ENCODE measurements at regions not wholly inside any gene's neighbourhood (a gene's known extent, or its start where the extent isn't known, plus 50 kb on each side); places are given as distances from the start of the nearest gene placed in this dataset.

- DNase-seq (ENCODE audit: low read depth) = no peak
Measured at GRCh38 chr15:39301589-39301999, 279.3 kb upstream of the THBS1 start.

DNA sequence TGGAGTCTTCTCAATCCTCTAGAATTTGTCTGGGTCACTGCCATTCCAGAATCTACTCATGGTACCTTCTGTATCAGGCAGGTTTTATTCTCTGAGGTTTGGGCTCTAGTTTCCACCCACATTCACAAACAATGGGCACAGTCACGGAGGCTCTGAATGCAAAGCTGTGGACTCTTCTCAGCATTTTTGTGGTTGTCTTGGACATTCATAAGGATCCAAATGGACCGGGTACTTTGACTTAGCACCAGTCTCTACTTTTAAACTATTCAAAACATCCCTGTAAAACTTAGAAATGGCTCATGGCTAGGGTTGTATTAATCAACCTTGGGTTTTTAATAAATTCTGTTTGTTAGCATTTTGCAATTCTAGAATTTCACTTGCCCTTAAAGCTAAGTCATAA, 277.9 kb upstream of the THBS1 start:
- DNase-seq (ENCODE audit: low read depth) = no peak

DNA sequence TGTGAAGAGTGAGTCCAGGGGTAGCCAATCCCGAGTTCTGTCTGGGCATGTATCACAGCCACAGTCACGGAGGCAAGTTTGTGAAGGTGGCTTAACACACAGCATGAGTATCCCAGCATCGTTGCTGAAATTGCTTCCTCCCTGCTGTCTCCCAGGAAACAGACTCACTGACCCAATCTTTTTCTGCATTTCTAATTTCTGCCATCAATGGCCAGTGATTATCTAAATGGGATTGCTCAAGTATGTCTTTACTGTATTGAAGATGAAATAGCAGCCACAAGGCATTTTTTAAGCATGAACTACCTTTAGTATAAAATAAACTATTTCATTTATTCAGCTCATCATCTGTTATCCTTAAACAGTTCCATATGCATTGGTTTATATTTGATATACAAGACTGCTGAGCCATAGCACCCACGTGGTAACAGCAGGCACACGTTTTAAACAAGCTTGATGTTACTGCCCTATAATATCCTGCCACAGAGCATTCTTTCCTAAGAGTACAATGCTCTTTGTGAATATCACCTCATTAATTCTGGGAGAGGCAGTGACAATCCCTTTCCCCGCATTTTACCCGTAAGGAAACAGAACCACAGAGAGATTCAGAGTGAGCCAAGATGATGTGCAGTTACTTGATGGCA, 276.6 kb upstream of the THBS1 start:
- no peak for DNase-seq (ENCODE audit: low read depth)

DNA sequence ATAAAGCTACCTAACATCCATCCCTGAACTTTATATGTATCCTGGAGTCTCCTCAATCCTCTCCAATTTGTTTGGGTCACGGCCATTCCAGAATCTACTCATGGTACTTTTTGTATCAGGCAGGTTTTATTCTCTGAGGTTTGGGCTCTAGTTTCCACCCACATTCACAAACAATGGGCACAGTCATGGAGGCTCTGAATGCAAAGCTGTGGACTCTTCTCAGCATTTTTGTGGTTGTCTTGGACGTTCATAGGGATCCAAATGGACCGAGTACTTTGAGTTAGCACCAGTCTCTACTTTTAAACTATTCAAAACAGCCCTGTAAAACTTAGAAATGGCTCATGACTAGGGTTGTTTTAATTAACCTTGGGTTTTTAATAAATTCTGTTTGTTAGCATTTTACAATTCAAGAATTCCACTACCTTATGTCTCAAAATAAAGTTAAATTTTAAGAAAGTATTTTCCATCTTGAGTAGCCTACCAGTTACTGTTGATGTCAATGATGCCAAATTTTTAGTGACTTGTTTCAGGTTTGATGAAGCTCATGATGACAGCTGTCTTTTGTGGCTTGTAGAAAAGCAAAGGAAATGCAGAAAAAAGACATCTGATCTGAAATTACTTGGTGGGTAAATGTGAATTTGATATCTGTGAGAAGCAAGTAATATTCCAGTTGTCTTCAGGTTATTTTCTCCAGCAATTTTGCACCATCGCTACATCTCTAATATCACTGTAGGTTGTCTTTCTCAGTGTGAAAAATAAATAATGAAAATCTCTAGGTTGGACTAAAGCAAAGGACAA, 275.7 kb upstream of the THBS1 start:
- DNase-seq (ENCODE audit: low read depth) = no peak

GRCh38 chr15:39310633-39311032, 270.2 kb upstream of the THBS1 start:
- no peak for DNase-seq (ENCODE audit: low read depth)

DNA sequence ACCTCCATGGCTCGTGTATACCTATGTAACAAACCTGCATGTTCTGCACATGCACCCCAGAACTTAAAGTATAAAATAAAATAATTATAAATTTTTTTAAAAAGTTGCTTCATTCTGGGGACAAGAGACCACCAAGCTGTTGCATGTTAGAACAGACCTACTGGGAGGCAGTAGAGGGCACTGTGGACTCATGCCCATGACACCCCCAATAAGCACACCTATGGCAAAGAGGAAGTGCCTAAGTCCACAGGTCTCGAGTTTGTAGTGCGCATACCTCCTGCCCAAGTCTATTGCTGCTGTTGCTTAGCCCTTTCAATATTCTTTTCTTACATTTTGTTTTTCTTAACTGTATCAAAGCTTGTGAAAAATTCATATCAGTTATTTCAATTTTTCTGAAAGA, 267.9 kb upstream of the THBS1 start:
- DNase-seq (ENCODE audit: low read depth) = no peak

GRCh38 chr15:39313467-39313866, 267.4 kb upstream of the THBS1 start:
- DNase-seq (ENCODE audit: low read depth) = no peak

DNA sequence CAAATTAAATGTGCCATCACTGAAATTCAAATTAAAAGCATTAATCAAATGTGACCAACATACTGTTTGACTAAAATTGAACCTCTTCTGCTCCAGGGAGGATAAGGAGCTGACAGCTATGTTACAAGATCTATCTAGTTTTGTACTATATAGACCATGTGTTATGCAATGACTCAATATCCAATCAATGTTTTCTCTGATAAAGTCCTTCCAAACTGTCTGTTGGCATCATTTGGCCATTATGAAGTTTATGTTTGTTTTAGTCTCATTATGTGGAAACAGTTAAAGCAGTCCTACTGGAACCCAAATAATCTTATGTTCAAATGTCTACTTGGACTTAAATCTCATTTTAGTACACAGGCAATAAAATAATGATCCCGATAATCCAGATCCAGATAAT, 267.0 kb upstream of the THBS1 start:
- no peak for DNase-seq (ENCODE audit: low read depth)

- DNase-seq (ENCODE audit: low read depth) = no peak
Measured at GRCh38 chr15:39315206-39315850, 265.6 kb upstream of the THBS1 start.

DNA sequence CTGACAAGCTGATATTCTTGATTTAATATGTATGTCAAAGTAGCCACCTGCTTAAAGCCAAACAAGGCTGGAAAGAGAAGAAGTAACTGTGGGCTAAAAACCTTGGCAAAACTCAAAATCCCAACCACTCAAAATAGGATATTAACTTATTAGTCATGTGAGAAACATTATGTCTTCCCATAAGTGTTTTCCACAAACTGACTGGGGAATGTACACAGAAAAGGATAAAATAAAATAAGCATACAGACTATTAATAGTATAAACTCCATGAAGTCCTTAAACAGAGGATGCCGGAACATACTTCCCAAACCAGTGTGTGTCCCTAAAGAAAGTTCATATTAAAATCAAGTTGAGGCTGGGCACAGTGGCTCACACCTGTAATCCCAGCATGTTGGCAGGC, 263.7 kb upstream of the THBS1 start:
- no peak for DNase-seq (ENCODE audit: low read depth)

DNA sequence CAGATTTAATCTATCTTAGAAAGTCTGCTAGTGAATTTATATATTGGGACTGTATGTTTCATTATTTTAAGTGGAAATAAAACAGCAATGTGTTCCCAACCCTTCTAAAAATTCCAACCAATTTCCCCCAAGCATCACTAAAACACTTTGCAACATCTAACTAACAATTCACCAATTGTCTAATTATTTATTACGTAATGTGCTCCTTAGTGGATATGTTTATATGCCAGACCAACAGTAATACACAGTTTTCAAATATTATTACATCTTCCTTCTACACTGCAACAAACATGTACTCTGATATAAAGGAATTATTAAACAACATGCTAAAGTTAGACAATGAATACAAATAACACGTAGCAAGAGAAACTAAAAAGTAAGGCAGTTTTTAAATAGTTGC, 262.6 kb upstream of the THBS1 start:
- DNase-seq (ENCODE audit: low read depth) = no peak

GRCh38 chr15:39320355-39320754, 260.5 kb upstream of the THBS1 start:
- no peak for DNase-seq (ENCODE audit: low read depth)

- no peak for DNase-seq (ENCODE audit: low read depth)
Measured at GRCh38 chr15:39320886-39321285, 260.0 kb upstream of the THBS1 start.

DNA sequence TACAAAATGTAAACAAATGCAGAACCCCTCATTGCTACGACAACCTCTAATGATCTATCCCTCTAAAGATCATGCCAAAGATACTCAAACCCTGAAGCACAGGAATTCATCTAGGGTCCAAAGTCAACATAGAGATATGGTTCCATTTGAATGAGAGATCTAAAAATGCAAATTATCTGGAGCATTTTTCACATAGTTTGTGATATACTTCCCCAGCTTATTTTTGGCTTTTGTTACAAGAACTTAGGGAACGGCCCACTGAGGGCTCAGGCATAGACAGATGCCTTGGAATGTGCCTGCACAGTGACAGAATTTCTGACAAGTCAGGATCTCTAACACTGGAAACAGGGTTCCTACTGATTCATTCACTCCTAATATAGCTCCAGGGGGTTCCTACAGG, 258.9 kb upstream of the THBS1 start:
- no peak for DNase-seq (ENCODE audit: low read depth)

GRCh38 chr15:39323157-39323556, 257.7 kb upstream of the THBS1 start:
- DNase-seq (ENCODE audit: low read depth) = no peak

GRCh38 chr15:39323706-39324105, 257.2 kb upstream of the THBS1 start:
- no peak for DNase-seq (ENCODE audit: low read depth)

DNA sequence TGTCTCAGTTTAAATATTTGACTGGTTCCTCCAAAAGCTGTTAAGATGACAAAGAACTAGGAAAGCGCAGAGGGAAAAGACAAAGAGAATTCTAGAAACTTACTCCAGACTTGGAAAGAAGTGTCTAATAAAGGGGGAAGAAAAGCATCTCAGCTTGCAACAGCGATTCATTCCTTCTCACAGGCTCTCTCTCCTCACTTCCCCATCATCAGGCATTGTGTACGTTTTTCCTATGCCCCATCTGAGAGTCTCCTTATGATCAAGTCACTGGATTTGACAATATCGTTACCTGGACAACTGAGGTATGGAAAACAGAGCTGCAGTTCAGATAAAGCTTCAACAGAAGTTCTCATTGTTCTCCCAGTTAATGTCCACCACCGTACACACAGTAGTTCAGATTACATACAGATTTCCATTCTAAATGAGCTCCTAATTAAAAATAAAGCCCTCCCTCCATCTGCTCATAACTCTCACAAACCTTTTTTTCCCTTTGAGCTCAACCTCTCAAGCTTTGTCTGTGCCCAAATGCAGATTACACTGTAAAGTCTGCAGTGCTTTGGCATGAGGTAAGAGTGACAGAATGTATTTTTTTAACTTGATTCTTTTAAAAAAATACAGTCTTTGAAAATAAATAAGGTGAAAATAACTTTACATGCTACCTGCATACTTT, 254.4 kb upstream of the THBS1 start:
- no peak for DNase-seq (ENCODE audit: low read depth)

DNA sequence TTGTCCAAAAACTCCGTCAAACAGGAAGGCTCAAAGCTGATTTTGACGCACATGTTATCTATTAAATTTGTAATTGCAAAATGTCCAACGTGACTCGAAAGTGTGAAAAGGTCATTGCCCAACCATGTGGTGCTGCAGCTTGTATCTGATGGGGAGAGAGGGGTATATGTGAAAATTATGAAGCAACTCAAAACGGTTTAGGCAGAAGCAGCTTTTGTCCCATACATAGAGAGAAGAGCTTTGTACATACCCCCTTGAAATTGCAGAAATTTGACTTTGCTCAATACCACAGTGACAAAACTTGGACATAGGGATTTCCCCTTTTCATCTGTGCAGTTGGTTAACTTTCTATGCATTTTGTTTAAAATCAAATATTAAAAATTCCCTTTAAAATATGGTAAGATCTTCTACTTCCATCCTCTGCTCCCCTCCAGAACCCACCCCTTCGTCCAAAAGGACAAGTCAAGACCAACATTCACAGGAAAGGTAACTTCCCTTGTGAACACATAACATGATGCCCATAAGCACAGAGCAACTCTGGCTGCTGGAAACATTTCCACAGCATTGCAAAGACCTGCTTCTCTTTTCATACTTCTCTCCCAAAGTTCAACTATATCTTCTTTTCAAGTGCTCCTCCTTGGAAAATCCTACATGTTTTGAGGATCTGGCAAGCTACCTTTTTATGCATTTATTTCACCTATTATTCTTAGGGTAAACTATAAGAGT, 253.7 kb upstream of the THBS1 start:
- no peak for DNase-seq (ENCODE audit: low read depth)

GRCh38 chr15:39330061-39330460, 250.8 kb upstream of the THBS1 start:
- no peak for DNase-seq (ENCODE audit: low read depth)

DNA sequence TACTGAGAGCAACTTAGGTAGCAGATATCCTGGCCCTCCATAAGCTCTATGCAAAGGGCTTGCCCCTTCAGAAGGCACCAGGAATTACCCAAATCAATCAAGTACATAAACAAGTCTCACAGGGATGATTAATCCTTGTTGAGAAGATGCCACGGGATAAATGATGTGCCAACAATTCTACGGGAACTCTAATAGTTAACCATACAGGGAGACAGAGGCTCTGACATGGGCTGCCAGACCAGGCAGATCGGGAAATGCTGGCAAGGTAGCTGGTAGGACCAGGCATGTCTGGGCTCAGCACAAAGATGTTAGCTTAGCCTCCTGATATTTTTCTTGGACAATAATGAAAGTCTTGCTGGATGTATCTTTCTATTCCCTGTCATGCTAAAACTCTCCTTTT, 249.3 kb upstream of the THBS1 start:
- no peak for DNase-seq (ENCODE audit: low read depth)

DNA sequence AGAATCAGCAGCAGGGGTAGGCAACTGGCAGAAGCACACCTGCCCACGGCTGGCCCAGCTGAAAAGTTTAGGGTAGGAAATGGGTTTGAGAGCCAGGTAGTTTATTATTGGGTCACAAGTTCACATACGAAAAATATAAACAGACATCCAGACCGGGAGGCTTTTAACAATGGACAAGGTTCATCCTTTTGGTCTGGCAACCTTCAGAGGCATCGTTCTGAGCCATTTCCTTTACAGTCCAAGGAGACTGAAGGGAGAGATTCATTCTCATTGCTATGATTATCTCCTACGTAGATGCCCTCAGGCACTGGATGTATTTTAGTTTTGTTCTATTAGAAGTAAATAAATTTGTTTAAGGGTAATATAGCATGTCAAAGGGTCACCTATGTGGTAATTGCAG, 248.0 kb upstream of the THBS1 start:
- DNase-seq (ENCODE audit: low read depth) = no peak

- DNase-seq (ENCODE audit: low read depth) = no peak
Measured at GRCh38 chr15:39333393-39333792, 247.5 kb upstream of the THBS1 start.
